HTR-8/SVneo (cell line): ENCODE measurements at regions not wholly inside any gene's neighbourhood (a gene's known extent, or its start where the extent isn't known, plus 50 kb on each side); places are given as distances from the start of the nearest gene placed in this dataset.
"Not testable (repeated sequence)": the region's sequence is repeated elsewhere in the genome, so short reads cannot be mapped to it uniquely, and the experiment has no call there.

ENCODE experiments used
- DNase-seq: peaks from one replicate; pipeline ENCODE4 v3.0.0; 2011; ENCODE audit warnings: low spot score, mixed read lengths; ENCODE audit not compliant: insufficient read length
- FAIRE-seq: peaks from 2 replicates; lab custom pipeline; 2011; peaks lifted over from hg19 to GRCh38; lab: Jason Lieb, UNC

- no peak for DNase-seq
- FAIRE-seq, result no peak
These were observed 523.0 kb upstream of the CA10 start for GRCh38 chr17:52681480-52681879.

GRCh38 chr17:52678211-52678610 is 519.7 kb upstream of the CA10 start:
- no peak for DNase-seq
- FAIRE-seq, result no peak

GRCh38 chr17:52674686-52675085 is 516.2 kb upstream of the CA10 start:
- no peak for DNase-seq
- FAIRE-seq, result no peak

GRCh38 chr17:52673791-52674190 is 515.3 kb upstream of the CA10 start:
- FAIRE-seq (no peak), DNase-seq (no peak)

GRCh38 chr17:52666264-52666663 is 507.8 kb upstream of the CA10 start:
- DNase-seq (no peak), FAIRE-seq (no peak)

GRCh38 chr17:52660692-52661091 is 502.2 kb upstream of the CA10 start:
- DNase-seq, result no peak
- peak; percentile 86 for FAIRE-seq

- FAIRE-seq (no peak), DNase-seq (no peak)
These were observed 494.5 kb upstream of the CA10 start for GRCh38 chr17:52653014-52653413.

GRCh38 chr17:52648995-52649394 is 490.5 kb upstream of the CA10 start:
- FAIRE-seq, result no peak

GRCh38 chr17:52647411-52647810 is 488.9 kb upstream of the CA10 start:
- FAIRE-seq (no peak), DNase-seq (no peak)

More at GRCh38 chr17:52648995-52649394, 490.5 kb upstream of the CA10 start:
- DNase-seq, result no peak

GRCh38 chr17:52636443-52636842 is 477.9 kb upstream of the CA10 start:
- FAIRE-seq, result no peak
- no peak for DNase-seq

- FAIRE-seq, result no peak
These were observed 448.1 kb upstream of the CA10 start for GRCh38 chr17:52606590-52606989.

GRCh38 chr17:52606098-52606497 is 447.6 kb upstream of the CA10 start:
- FAIRE-seq, result no peak
- DNase-seq, result no peak

More at GRCh38 chr17:52606590-52606989, 448.1 kb upstream of the CA10 start:
- DNase-seq, result no peak

GRCh38 chr17:52604105-52604504 is 445.6 kb upstream of the CA10 start:
- DNase-seq (no peak), FAIRE-seq (no peak)

- not testable (repeated sequence) for FAIRE-seq, DNase-seq
These were observed 439.1 kb upstream of the CA10 start for GRCh38 chr17:52597452-52598215.

- DNase-seq, result no peak
These were observed 436.0 kb upstream of the CA10 start for GRCh38 chr17:52594516-52594915.

GRCh38 chr17:52546990-52547389 is 388.5 kb upstream of the CA10 start:
- no peak for FAIRE-seq
- no peak for DNase-seq

More at GRCh38 chr17:52594516-52594915, 436.0 kb upstream of the CA10 start:
- FAIRE-seq, result no peak

GRCh38 chr17:52546493-52546892 is 388.0 kb upstream of the CA10 start:
- DNase-seq, result no peak

GRCh38 chr17:52537421-52537820 is 378.9 kb upstream of the CA10 start:
- FAIRE-seq (no peak), DNase-seq (no peak)

More at GRCh38 chr17:52546493-52546892, 388.0 kb upstream of the CA10 start:
- no peak for FAIRE-seq

GRCh38 chr17:52536489-52536888 is 378.0 kb upstream of the CA10 start:
- FAIRE-seq, result no peak

GRCh38 chr17:52532373-52532772 is 373.9 kb upstream of the CA10 start:
- no peak for DNase-seq

More at GRCh38 chr17:52536489-52536888, 378.0 kb upstream of the CA10 start:
- DNase-seq, result no peak

GRCh38 chr17:52524096-52524637 is 365.7 kb upstream of the CA10 start:
- no peak for DNase-seq
- FAIRE-seq, result no peak

More at GRCh38 chr17:52532373-52532772, 373.9 kb upstream of the CA10 start:
- no peak for FAIRE-seq

- no peak for DNase-seq
- no peak for FAIRE-seq
These were observed 358.7 kb upstream of the CA10 start for GRCh38 chr17:52517176-52517575.
